ENCODE measurements at regions not wholly inside any gene's neighbourhood (a gene's known extent, or its start where the extent isn't known, plus 50 kb on each side); places are given as distances from the start of the nearest gene placed in this dataset.
"Not testable (repeated sequence)": the region's sequence is repeated elsewhere in the genome, so short reads cannot be mapped to it uniquely, and the experiment has no call there.

DNA sequence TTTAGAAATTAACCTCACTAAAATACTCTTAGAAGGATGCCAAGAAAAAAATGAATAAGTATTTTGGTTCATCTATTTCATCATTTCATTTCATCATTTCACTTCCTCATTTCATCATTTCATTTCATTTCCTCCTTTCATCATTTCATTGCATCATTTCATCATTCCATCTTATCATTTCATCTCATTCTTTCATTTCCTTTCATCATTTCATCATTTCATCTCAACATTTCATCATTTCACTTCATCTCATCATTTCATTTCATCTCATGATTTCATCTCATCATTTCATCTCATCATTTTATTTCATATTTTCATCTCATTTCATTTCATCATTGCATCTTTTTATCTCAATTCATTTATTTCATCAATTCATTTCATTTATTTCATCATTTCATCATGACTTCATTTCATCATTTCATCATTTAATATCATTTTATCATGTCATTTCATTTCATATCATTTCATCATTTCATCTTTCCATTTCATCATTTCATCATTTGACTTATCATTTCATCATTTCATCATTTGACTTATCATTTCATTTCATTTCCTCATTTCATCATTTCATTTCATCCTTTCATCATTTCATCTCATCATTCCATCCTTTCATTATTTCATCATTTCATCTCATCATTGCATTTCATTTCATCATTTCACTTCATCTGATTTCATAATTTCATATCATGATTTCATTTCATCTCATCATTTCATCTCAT is 129.9 kb downstream of the ZNF92 start:
- Histone ChIP-seq H3K36me3 (replicated peaks in 1 of 2; ENCODE audit: control insufficient read depth in 1 of 2, insufficient read depth in 2 of 2, low read length in 1 of 2) (no peaks in the 10 kb centered on the region), H3K27me3 (ENCODE audit: insufficient read depth) (no peaks in the 10 kb centered on the region; the same call in 1 of the 2 replicates), H4K20me1 (ENCODE audit: insufficient read depth) (no peaks in the 10 kb centered on the region), H2AFZ (ENCODE audit: low read depth) (no peak overlapping the region), H3K79me2 (ENCODE audit: insufficient read depth) (no peaks in the 10 kb centered on the region), H3K4me1 (ENCODE audit: control insufficient read depth in 1 of 2, insufficient read depth in 2 of 2, low read depth in 1 of 2, low read length in 1 of 2) (no peaks in the 10 kb centered on the region), H3F3A (replicated peaks; ENCODE audit: insufficient read depth) (no peaks in the 10 kb centered on the region), H3K4me3 (ENCODE audit: low read depth in 2 of 2, low read length in 1 of 2) (no peak overlapping the region), H3K9ac (no peak overlapping the region), H3K9me2 (no peaks in the 10 kb centered on the region), H3K27ac (ENCODE audit: low read depth in 2 of 2, low read length in 1 of 2) (no peak overlapping the region), H3K9me3 (no peaks in the 10 kb centered on the region), H3K4me2 (no peak overlapping the region)
- DNase-seq = no peak
- POLR2A ChIA-PET = no interaction called here
- CTCF ChIA-PET = no interaction called here
- TF ChIP-seq JUND (IDR thresholded peaks at IDR 0.05) (no peak), GATA2 (CRISPR knock-in tag; IDR thresholded peaks at IDR 0.05) (no peak), NFIC (IDR thresholded peaks at IDR 0.05; ENCODE audit: borderline replicate concordance) (no peak), FOXM1 (IDR thresholded peaks at IDR 0.05; ENCODE audit: low read depth) (no peak), TCF12 (IDR thresholded peaks at IDR 0.05) (no peak), YY1 (IDR thresholded peaks at IDR 0.05; ENCODE audit: low read depth) (no peak), TEAD4 (IDR thresholded peaks at IDR 0.05; ENCODE audit: borderline replicate concordance, insufficient read depth) (no peak), MXI1 (IDR thresholded peaks at IDR 0.05; ENCODE audit: low read depth, low read length) (no peak)
- TF ChIP-seq, protein P1, sequence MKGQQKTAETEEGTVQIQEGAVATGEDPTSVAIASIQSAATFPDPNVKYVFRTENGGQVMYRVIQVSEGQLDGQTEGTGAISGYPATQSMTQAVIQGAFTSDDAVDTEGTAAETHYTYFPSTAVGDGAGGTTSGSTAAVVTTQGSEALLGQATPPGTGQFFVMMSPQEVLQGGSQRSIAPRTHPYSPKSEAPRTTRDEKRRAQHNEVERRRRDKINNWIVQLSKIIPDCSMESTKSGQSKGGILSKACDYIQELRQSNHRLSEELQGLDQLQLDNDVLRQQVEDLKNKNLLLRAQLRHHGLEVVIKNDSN (IDR thresholded peaks at IDR 0.05; ENCODE audit: borderline replicate concordance, low read depth) = no peak
- TF ChIP-seq, protein P2, sequence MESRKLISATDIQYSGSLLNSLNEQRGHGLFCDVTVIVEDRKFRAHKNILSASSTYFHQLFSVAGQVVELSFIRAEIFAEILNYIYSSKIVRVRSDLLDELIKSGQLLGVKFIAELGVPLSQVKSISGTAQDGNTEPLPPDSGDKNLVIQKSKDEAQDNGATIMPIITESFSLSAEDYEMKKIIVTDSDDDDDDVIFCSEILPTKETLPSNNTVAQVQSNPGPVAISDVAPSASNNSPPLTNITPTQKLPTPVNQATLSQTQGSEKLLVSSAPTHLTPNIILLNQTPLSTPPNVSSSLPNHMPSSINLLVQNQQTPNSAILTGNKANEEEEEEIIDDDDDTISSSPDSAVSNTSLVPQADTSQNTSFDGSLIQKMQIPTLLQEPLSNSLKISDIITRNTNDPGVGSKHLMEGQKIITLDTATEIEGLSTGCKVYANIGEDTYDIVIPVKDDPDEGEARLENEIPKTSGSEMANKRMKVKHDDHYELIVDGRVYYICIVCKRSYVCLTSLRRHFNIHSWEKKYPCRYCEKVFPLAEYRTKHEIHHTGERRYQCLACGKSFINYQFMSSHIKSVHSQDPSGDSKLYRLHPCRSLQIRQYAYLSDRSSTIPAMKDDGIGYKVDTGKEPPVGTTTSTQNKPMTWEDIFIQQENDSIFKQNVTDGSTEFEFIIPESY (IDR thresholded peaks at IDR 0.05; ENCODE audit: borderline replicate concordance, low read depth) = no peak

DNA sequence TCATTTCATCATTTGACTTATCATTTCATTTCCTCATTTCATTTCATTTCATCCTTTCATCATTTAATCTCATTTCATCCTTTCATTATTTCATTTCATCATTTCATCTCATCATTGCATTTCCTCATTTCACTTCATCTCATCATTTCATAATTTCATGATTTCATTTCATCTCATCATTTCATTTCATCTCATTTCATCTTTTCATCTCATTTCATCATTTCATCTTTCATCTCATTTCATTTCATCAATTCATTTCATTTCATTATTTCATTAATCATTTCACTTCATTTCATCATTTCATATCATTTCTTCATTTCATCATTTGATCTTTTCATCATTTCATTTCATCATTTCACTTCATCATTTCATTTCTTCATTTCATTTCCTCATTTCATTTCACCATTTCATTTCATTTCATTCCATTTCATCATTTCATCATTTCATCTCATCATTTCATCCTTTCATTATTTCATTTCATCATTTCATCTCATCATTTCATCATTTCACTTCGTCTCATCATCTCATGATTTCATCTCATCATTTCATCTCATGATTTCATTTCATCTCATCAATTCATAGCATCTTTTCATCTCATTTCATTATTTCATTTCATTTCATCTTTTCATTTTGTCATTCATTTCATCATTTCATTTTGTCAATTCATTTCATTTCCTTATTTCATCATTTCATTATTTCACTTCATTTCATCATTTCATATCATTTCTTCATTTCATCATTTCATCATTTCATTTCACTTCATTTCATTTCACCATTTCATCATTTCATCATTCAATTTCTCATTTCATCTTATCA is 131.1 kb downstream of the ZNF92 start:
- H3K27ac ChIP-seq (ENCODE audit: low read depth in 2 of 2, low read length in 1 of 2); H3K9me3 ChIP-seq; H4K20me1 ChIP-seq (ENCODE audit: insufficient read depth); DNase-seq; H3K4me2 ChIP-seq; H3F3A ChIP-seq (replicated peaks; ENCODE audit: insufficient read depth); H3K9ac ChIP-seq; H3K27me3 ChIP-seq (ENCODE audit: insufficient read depth); H3K9me2 ChIP-seq; H3K4me3 ChIP-seq (ENCODE audit: low read depth in 2 of 2, low read length in 1 of 2); H2AFZ ChIP-seq (ENCODE audit: low read depth); H3K79me2 ChIP-seq (ENCODE audit: insufficient read depth); POLR2A ChIA-PET; H3K36me3 ChIP-seq (replicated peaks in 1 of 2; ENCODE audit: control insufficient read depth in 1 of 2, insufficient read depth in 2 of 2, low read length in 1 of 2); CTCF ChIA-PET; H3K4me1 ChIP-seq (ENCODE audit: control insufficient read depth in 1 of 2, insufficient read depth in 2 of 2, low read depth in 1 of 2, low read length in 1 of 2): not testable (repeated sequence)
- 7% methylated on average over 1 of the region's 1 CpG for WGBS (ENCODE audit: low lambda C conversion rate)

DNA sequence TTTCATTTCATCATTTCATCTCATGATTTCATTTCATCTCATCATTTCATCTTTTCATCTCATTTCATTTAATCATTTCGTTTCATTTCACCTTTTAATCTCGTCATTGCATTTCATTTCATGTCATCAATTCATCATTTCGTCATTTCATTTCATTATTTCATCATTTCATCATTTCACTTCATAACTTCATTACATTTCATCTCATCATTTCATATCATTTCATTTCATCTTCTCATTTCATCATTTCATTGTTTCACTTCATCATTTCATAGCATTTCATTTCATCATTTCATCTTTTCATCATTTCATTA is 131.6 kb downstream of the ZNF92 start:
- H3K4me2 ChIP-seq; H2AFZ ChIP-seq (ENCODE audit: low read depth); H4K20me1 ChIP-seq (ENCODE audit: insufficient read depth); H3F3A ChIP-seq (replicated peaks; ENCODE audit: insufficient read depth); H3K4me1 ChIP-seq (ENCODE audit: control insufficient read depth in 1 of 2, insufficient read depth in 2 of 2, low read depth in 1 of 2, low read length in 1 of 2); CTCF ChIA-PET; DNase-seq; H3K79me2 ChIP-seq (ENCODE audit: insufficient read depth); H3K9me2 ChIP-seq; H3K9me3 ChIP-seq; H3K36me3 ChIP-seq (replicated peaks in 1 of 2; ENCODE audit: control insufficient read depth in 1 of 2, insufficient read depth in 2 of 2, low read length in 1 of 2); H3K27ac ChIP-seq (ENCODE audit: low read depth in 2 of 2, low read length in 1 of 2); H3K4me3 ChIP-seq (ENCODE audit: low read depth in 2 of 2, low read length in 1 of 2); POLR2A ChIA-PET; H3K9ac ChIP-seq: not testable (repeated sequence)
- H3K27me3 ChIP-seq (ENCODE audit: insufficient read depth) = peaks cover 15% of the 10 kb centered on the region
- under 1% methylated on average over 3 of the region's 3 CpGs for WGBS (ENCODE audit: low lambda C conversion rate)

DNA sequence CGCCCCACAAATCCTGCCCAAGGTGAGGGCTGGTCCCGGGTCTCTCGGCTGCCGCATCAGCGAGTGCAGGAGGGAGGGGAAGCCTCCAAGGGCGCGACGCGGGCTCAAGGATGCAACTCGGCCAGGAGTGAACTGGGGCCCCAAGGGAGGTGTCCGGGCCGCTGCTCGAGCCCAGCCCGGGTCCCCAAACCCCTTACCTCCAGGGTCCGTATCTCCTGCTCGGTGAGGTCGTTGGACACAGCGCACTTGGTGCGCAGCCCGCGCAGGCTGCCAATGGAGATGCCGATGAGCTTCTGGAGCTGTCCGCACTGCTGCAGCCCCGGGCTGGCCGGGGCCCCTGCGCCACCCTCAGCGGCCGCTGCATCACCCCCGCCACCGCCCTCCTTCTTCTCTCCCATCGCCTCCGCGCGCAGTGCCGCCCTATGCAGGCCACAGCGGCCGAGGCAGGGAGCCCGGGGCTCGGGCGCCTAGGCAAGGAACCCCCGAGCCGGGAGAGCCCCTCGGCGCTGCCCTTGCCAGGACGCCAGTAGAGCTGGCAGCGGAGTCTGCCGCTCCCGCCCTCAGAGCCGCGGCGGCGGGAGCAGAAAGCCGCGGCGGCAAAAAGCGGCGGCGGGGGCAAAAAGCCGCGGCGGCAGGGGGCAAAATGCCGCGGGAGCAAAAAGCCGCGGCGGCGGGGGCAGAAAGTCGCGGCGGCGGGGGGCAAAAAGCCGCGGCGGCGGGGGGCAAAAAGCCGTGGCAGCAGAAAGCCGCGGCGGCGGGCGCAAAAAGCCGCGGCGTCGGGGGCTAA is 135.1 kb downstream of the ZNF92 start:
- H3K9me3 ChIP-seq; H3K9ac ChIP-seq; H3K27ac ChIP-seq (ENCODE audit: low read depth in 2 of 2, low read length in 1 of 2); H4K20me1 ChIP-seq (ENCODE audit: insufficient read depth); H3K79me2 ChIP-seq (ENCODE audit: insufficient read depth); H3K36me3 ChIP-seq (replicated peaks in 1 of 2; ENCODE audit: control insufficient read depth in 1 of 2, insufficient read depth in 2 of 2, low read length in 1 of 2); H3K4me1 ChIP-seq (ENCODE audit: control insufficient read depth in 1 of 2, insufficient read depth in 2 of 2, low read depth in 1 of 2, low read length in 1 of 2); DNase-seq; H3K9me2 ChIP-seq; CTCF ChIA-PET; POLR2A ChIA-PET; H3F3A ChIP-seq (replicated peaks; ENCODE audit: insufficient read depth): not testable (repeated sequence)
- H3K4me2 ChIP-seq = peak overlapping the region; percentile 95
- H2AFZ ChIP-seq (ENCODE audit: low read depth) = peak overlapping the region; percentile 94
- peak overlapping the region; percentile 48 to 64 for H3K4me3 ChIP-seq (ENCODE audit: low read depth in 2 of 2, low read length in 1 of 2)
- peaks cover 30% of the 10 kb centered on the region for H3K27me3 ChIP-seq (ENCODE audit: insufficient read depth)
- 3% methylated on average over 45 of the region's 85 CpGs for WGBS (ENCODE audit: low lambda C conversion rate)

All from SK-N-SH (cell line).